Right lobe of liver (tissue), 4 donors: ENCODE measurements at regions not wholly inside any gene's neighbourhood (a gene's known extent, or its start where the extent isn't known, plus 50 kb on each side); places are given as distances from the start of the nearest gene placed in this dataset.

Experiments
- POLR2A ChIP-seq: fragments of 450-650 bp; IDR thresholded peaks from one replicate; pipeline ENCODE4 v1.6.1; 2017; ENCODE audit warnings: antibody characterized with exemption, mild to moderate bottlenecking
- TF ChIP-seq, protein P1 (sequence below), 4 donors: fragments of 200-600 bp in 3 of 4; fragments of 450-650 bp in 1 of 4; IDR thresholded peaks; one replicate each; pipeline versions ENCODE4 v1.5.1 to v1.8.0; 2016 to 2022; ENCODE audit warnings: antibody characterized with exemption in 4 of 4, mild to moderate bottlenecking in 2 of 4
- donor health status: DM: no; HTN: no; CAD: no.
- donor health status: DM: no; HTN: no; CAD: no.
- donor health status: DM: no; HTN: yes; CAD: no.

GRCh38 chr9:22214497-22215031 lies 205.5 kb upstream of the CDKN2B start:
- TF ChIP-seq, protein P1, sequence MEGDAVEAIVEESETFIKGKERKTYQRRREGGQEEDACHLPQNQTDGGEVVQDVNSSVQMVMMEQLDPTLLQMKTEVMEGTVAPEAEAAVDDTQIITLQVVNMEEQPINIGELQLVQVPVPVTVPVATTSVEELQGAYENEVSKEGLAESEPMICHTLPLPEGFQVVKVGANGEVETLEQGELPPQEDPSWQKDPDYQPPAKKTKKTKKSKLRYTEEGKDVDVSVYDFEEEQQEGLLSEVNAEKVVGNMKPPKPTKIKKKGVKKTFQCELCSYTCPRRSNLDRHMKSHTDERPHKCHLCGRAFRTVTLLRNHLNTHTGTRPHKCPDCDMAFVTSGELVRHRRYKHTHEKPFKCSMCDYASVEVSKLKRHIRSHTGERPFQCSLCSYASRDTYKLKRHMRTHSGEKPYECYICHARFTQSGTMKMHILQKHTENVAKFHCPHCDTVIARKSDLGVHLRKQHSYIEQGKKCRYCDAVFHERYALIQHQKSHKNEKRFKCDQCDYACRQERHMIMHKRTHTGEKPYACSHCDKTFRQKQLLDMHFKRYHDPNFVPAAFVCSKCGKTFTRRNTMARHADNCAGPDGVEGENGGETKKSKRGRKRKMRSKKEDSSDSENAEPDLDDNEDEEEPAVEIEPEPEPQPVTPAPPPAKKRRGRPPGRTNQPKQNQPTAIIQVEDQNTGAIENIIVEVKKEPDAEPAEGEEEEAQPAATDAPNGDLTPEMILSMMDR (IDR thresholded peaks at IDR 0.05): no peak
- TF ChIP-seq POLR2A: no peak
